ENCODE measurements at regions not wholly inside any gene's neighbourhood (a gene's known extent, or its start where the extent isn't known, plus 50 kb on each side); places are given as distances from the start of the nearest gene placed in this dataset.
A peak's percentile ranks its signal among the peaks of the same experiment; 100 is the strongest.

DNA sequence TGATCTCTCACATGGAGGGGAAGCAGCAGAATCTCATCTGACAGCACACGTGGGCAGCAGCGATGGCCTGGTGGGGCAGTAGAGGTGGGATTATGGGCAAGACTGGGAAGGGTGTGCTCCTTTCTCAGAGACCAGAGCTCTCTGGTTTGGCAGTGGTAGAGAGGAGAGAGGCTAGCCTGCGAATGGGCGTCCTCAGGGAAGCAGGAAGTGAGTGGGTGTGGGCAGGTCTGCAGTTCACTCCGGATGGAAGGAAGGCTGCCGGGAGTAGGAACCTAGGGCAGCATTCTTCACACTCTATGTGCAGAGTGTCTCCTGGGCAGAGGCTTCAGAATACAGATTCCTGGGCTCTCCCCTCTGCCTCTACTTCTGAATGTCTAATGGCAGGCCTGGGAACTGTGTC, 162.8 kb upstream of the BMPER start:
- no peaks in the 10 kb centered on the region for H3K79me2 ChIP-seq (ENCODE audit: low read length)
- no peaks in the 10 kb centered on the region for H3K4me1 ChIP-seq (ENCODE audit: low read length)
- no peaks in the 10 kb centered on the region for H4K20me1 ChIP-seq (ENCODE audit: insufficient read depth, low read length)
- H3K4me3 ChIP-seq (ENCODE audit: low read length), result no peak overlapping the region
- H2AFZ ChIP-seq (ENCODE audit: low read depth, low read length), result no peak overlapping the region
- no peak for TF ChIP-seq EZH2phosphoT487 (IDR thresholded peaks at IDR 0.05; ENCODE audit: low read depth)
- TF ChIP-seq, protein P1, sequence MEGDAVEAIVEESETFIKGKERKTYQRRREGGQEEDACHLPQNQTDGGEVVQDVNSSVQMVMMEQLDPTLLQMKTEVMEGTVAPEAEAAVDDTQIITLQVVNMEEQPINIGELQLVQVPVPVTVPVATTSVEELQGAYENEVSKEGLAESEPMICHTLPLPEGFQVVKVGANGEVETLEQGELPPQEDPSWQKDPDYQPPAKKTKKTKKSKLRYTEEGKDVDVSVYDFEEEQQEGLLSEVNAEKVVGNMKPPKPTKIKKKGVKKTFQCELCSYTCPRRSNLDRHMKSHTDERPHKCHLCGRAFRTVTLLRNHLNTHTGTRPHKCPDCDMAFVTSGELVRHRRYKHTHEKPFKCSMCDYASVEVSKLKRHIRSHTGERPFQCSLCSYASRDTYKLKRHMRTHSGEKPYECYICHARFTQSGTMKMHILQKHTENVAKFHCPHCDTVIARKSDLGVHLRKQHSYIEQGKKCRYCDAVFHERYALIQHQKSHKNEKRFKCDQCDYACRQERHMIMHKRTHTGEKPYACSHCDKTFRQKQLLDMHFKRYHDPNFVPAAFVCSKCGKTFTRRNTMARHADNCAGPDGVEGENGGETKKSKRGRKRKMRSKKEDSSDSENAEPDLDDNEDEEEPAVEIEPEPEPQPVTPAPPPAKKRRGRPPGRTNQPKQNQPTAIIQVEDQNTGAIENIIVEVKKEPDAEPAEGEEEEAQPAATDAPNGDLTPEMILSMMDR (IDR thresholded peaks at IDR 0.05; ENCODE audit: low read depth, low read length), result no peak
- H3K27me3 ChIP-seq (ENCODE audit: low read depth, low read length), result no peaks in the 10 kb centered on the region
- H3K27ac ChIP-seq (ENCODE audit: low read length), result no peak overlapping the region
- no peak overlapping the region for H3K4me2 ChIP-seq (ENCODE audit: low read length)
- H3K9ac ChIP-seq (ENCODE audit: low read length), result no peak overlapping the region
- H3K36me3 ChIP-seq (replicated peaks; ENCODE audit: low read depth, low read length), result no peaks in the 10 kb centered on the region
- no peaks in the 10 kb centered on the region for H3K9me3 ChIP-seq (ENCODE audit: insufficient read depth, low read length)

DNA sequence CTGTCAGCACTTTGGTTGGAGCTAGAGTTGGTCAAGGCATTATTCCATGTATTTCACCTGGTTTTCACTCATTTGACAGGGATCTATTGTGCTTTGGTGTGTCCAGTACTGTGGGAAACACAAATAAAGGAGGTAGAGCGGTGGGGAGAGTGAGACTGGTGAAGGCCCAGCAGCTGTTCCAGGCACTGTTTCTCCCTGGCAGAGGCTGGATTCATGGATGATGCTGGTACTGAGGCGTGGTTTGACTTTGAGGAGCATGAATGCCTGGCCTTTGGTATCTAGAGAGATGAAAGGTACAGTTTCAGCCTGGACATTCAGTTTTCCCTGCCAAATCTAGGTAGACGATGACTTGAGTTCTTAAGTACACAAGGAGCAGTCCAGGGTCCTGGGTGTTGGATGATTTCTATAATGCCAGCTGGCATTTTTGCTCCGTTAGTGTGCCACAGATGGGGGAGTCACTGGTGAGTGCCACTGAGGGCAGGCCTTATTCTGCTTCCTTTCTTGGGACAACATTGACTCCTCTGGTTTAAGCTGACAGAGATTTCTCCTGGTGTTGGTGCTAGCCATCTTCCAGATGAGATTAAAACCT, 162.2 kb upstream of the BMPER start:
- Histone ChIP-seq H3K27ac (ENCODE audit: low read length) (no peak overlapping the region), H3K36me3 (replicated peaks; ENCODE audit: low read depth, low read length) (no peaks in the 10 kb centered on the region), H3K4me1 (ENCODE audit: low read length) (no peaks in the 10 kb centered on the region), H2AFZ (ENCODE audit: low read depth, low read length) (no peak overlapping the region), H3K9me3 (ENCODE audit: insufficient read depth, low read length) (no peaks in the 10 kb centered on the region), H3K27me3 (ENCODE audit: low read depth, low read length) (no peaks in the 10 kb centered on the region), H3K79me2 (ENCODE audit: low read length) (no peaks in the 10 kb centered on the region), H3K4me3 (ENCODE audit: low read length) (no peak overlapping the region), H3K4me2 (ENCODE audit: low read length) (no peak overlapping the region), H3K9ac (ENCODE audit: low read length) (no peak overlapping the region), H4K20me1 (ENCODE audit: insufficient read depth, low read length) (no peaks in the 10 kb centered on the region)
- TF ChIP-seq EZH2phosphoT487 (IDR thresholded peaks at IDR 0.05; ENCODE audit: low read depth), result no peak
- TF ChIP-seq, protein P1 (IDR thresholded peaks at IDR 0.05; ENCODE audit: low read depth, low read length), result no peak

GRCh38 chr7:33743594-33743993, 161.7 kb upstream of the BMPER start:
- no peak overlapping the region for H2AFZ ChIP-seq (ENCODE audit: low read depth, low read length)

DNA sequence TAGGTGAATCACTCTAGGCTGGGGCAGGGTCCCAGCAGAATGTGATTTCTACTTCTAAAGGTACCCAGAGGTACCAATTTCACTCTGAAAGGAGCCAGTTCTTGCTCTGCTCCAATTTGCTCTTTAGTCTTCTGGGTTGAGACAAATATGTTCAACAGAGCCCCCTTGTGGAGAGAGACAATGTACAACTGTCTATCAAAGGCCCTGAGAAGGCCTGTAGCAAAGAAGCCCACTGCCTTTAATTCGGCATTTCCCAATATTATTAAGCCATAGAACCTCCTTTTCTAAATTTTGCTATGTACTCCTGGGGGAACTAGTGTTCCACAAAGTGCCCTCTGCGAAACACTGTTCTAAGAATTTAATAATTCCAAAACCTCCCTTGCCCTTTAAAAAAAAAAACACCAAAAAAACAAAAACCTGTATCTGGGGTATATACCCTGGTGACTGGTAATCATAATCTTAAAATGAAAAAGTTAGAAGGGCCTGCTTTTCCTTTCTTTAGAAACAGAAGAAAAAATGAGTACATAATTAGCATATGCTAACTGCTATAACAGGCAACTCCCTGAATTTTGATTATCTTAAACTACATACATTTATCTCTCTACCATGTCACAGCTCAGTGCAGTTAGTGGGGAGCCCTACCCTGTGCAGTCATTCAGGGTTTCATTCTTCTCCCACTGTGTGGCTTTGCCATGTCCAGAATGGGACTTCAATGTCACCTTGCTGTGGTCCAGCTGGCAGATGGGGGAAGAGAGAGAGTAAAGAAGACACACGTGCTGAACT, 160.9 kb upstream of the BMPER start:
- no peak overlapping the region for H3K4me2 ChIP-seq (ENCODE audit: low read length)
- H3K27ac ChIP-seq (ENCODE audit: low read length), result no peak overlapping the region
- no peak overlapping the region for H2AFZ ChIP-seq (ENCODE audit: low read depth, low read length)
- H3K9me3 ChIP-seq (ENCODE audit: insufficient read depth, low read length), result no peaks in the 10 kb centered on the region
- H3K4me3 ChIP-seq (ENCODE audit: low read length), result no peak overlapping the region
- H3K4me1 ChIP-seq (ENCODE audit: low read length), result no peaks in the 10 kb centered on the region
- H4K20me1 ChIP-seq (ENCODE audit: insufficient read depth, low read length), result no peaks in the 10 kb centered on the region
- H3K27me3 ChIP-seq (ENCODE audit: low read depth, low read length), result no peaks in the 10 kb centered on the region
- no peak overlapping the region for H3K9ac ChIP-seq (ENCODE audit: low read length)
- H3K79me2 ChIP-seq (ENCODE audit: low read length), result no peaks in the 10 kb centered on the region
- TF ChIP-seq, protein P1 (IDR thresholded peaks at IDR 0.05; ENCODE audit: low read depth, low read length), result peak; percentile 64
- TF ChIP-seq EZH2phosphoT487 (IDR thresholded peaks at IDR 0.05; ENCODE audit: low read depth), result no peak
- no peaks in the 10 kb centered on the region for H3K36me3 ChIP-seq (replicated peaks; ENCODE audit: low read depth, low read length)

More at GRCh38 chr7:33743594-33743993, 161.7 kb upstream of the BMPER start:
- H3K27me3 ChIP-seq (ENCODE audit: low read depth, low read length), result no peaks in the 10 kb centered on the region
- H3K4me2 ChIP-seq (ENCODE audit: low read length), result no peak overlapping the region
- no peaks in the 10 kb centered on the region for H3K36me3 ChIP-seq (replicated peaks; ENCODE audit: low read depth, low read length)
- H3K4me3 ChIP-seq (ENCODE audit: low read length), result no peak overlapping the region
- H3K4me1 ChIP-seq (ENCODE audit: low read length), result no peaks in the 10 kb centered on the region
- no peaks in the 10 kb centered on the region for H3K9me3 ChIP-seq (ENCODE audit: insufficient read depth, low read length)
- H3K9ac ChIP-seq (ENCODE audit: low read length), result no peak overlapping the region
- no peak overlapping the region for H3K27ac ChIP-seq (ENCODE audit: low read length)
- H3K79me2 ChIP-seq (ENCODE audit: low read length), result no peaks in the 10 kb centered on the region
- TF ChIP-seq, protein P1 (IDR thresholded peaks at IDR 0.05; ENCODE audit: low read depth, low read length), result no peak
- no peak for TF ChIP-seq EZH2phosphoT487 (IDR thresholded peaks at IDR 0.05; ENCODE audit: low read depth)
- H4K20me1 ChIP-seq (ENCODE audit: insufficient read depth, low read length), result no peaks in the 10 kb centered on the region

All from OCI-LY3 (cell line).